ENCODE measurements at regions not wholly inside any gene's neighbourhood (a gene's known extent, or its start where the extent isn't known, plus 50 kb on each side); places are given as distances from the start of the nearest gene placed in this dataset.

DNA sequence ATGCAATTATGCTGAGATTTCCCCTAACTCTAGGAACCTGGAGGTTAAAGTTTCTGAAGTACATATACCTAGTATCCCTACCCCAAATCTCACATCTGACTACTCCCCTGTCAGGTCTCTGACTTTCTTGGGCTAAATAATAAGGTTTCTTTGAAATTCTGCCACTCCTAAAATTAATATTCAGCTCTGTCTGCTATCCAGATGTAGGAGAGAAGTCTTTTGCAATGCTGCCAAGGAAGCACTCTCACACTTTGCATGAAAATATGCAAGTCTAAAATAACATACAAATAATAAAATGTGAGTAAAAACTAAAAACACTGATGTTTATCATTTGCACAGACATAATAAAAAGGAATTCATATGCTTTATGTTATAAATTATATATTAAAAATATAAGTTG lies 196.9 kb upstream of the LRFN5 start:
- TF ChIP-seq FOXP2 (optimal IDR thresholded peaks at IDR 0.05; ENCODE audit: borderline replicate concordance, extremely low read depth, extremely low read length, insufficient read depth) (no peak), SIN3A (IDR thresholded peaks at IDR 0.05; ENCODE audit: borderline replicate concordance, insufficient read depth, low read length) (no peak), POLR2AphosphoS5 (IDR thresholded peaks at IDR 0.05; ENCODE audit: low read depth, low read length) (no peak), TAF1 (IDR thresholded peaks at IDR 0.05; ENCODE audit: borderline replicate concordance, insufficient read depth, low read length) (no peak)
- TF ChIP-seq, protein P1, sequence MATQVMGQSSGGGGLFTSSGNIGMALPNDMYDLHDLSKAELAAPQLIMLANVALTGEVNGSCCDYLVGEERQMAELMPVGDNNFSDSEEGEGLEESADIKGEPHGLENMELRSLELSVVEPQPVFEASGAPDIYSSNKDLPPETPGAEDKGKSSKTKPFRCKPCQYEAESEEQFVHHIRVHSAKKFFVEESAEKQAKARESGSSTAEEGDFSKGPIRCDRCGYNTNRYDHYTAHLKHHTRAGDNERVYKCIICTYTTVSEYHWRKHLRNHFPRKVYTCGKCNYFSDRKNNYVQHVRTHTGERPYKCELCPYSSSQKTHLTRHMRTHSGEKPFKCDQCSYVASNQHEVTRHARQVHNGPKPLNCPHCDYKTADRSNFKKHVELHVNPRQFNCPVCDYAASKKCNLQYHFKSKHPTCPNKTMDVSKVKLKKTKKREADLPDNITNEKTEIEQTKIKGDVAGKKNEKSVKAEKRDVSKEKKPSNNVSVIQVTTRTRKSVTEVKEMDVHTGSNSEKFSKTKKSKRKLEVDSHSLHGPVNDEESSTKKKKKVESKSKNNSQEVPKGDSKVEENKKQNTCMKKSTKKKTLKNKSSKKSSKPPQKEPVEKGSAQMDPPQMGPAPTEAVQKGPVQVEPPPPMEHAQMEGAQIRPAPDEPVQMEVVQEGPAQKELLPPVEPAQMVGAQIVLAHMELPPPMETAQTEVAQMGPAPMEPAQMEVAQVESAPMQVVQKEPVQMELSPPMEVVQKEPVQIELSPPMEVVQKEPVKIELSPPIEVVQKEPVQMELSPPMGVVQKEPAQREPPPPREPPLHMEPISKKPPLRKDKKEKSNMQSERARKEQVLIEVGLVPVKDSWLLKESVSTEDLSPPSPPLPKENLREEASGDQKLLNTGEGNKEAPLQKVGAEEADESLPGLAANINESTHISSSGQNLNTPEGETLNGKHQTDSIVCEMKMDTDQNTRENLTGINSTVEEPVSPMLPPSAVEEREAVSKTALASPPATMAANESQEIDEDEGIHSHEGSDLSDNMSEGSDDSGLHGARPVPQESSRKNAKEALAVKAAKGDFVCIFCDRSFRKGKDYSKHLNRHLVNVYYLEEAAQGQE (IDR thresholded peaks at IDR 0.05; ENCODE audit: insufficient read depth in 1 of 2, low read depth in 2 of 2, low read length in 2 of 2): no peak

DNA sequence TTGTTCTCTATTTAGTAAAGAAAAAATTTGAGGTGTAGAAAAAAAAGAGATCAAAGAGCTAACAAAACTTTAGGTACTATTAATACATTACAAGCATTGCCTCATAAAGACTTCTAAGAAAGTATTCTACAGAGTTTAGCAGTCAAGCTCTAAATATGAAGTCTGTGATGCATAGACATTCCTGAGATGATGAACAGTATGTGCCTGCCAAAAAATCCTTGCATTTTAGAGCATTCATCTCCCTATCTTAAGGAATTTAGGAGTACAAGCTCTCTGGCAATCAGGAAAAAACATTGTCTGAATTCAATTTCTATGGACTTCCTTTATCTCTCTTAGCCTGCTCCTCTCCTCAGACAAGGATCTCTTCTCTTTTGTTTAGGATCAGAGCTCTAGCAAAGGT lies 202.6 kb upstream of the LRFN5 start:
- no peak for TF ChIP-seq POLR2AphosphoS5 (IDR thresholded peaks at IDR 0.05; ENCODE audit: low read depth, low read length)

DNA sequence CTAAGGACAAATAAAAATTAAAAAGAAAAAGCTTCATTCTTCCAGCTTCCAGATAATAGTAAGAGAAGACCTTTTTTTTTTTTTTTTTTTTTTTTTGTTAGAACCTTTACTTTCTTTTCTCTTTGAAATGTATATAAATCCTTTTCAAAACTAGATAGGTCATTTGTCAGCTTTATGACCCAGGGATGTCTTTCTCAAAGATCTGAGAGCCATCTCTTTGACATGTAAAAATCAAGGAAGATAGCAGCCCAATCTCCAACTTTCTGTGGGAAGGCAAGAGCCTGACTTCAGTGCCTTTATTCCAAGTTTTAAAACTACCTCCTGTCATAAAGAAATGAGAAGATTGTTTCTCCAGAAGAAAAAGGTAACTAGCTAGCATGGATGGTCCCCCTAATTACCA lies 203.3 kb upstream of the LRFN5 start:
- no peak for TF ChIP-seq SIN3A (IDR thresholded peaks at IDR 0.05; ENCODE audit: borderline replicate concordance, insufficient read depth, low read length)
- TF ChIP-seq POLR2AphosphoS5 (IDR thresholded peaks at IDR 0.05; ENCODE audit: low read depth, low read length): no peak
- no peak for TF ChIP-seq FOXP2 (optimal IDR thresholded peaks at IDR 0.05; ENCODE audit: borderline replicate concordance, extremely low read depth, extremely low read length, insufficient read depth)
- TF ChIP-seq TAF1 (IDR thresholded peaks at IDR 0.05; ENCODE audit: borderline replicate concordance, insufficient read depth, low read length): no peak
- TF ChIP-seq, protein P1 (IDR thresholded peaks at IDR 0.05; ENCODE audit: insufficient read depth in 1 of 2, low read depth in 2 of 2, low read length in 2 of 2): no peak

DNA sequence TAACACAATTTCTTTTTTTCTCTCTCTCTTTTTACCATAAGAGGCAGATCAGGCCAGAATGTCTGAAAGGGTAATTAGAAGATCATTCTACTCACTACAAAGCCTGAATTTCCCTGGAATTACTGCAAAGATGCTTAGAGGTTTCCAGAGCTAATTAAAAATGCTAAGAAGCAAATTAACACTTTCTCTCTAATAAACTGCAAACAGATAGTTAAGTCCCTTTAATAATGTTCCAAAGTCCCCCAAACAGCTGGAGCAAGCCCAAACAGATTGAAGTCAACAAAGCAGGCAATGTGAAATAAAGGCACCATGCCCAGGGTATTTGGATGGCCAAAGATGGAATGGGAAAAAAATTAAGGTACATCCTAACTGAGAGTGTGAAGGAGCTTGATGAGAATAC lies 208.8 kb upstream of the LRFN5 start:
- TF ChIP-seq SIN3A (IDR thresholded peaks at IDR 0.05; ENCODE audit: borderline replicate concordance, insufficient read depth, low read length) (no peak), FOXP2 (optimal IDR thresholded peaks at IDR 0.05; ENCODE audit: borderline replicate concordance, extremely low read depth, extremely low read length, insufficient read depth) (no peak), TAF1 (IDR thresholded peaks at IDR 0.05; ENCODE audit: borderline replicate concordance, insufficient read depth, low read length) (no peak), POLR2AphosphoS5 (IDR thresholded peaks at IDR 0.05; ENCODE audit: low read depth, low read length) (no peak)
- TF ChIP-seq, protein P1 (IDR thresholded peaks at IDR 0.05; ENCODE audit: insufficient read depth in 1 of 2, low read depth in 2 of 2, low read length in 2 of 2): no peak

DNA sequence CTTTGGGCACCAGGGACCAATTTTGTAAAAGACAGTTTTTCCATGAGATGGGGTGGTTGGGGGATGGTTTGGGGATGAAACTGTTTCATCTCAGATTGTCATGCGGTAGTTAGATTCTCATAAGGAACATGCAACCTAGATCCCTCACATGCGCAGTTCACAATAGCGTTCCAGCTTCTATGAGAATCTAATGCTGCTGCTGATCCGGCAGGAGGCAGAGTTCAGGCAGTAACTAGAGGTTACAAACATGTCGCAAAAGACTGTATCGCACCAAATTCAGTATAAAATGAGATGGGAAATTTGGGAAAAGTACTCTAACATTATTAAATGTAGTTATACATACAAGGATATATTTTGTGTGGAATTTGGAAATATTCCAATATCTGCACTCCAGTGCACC lies 213.2 kb upstream of the LRFN5 start:
- TF ChIP-seq, protein P1 (IDR thresholded peaks at IDR 0.05; ENCODE audit: insufficient read depth in 1 of 2, low read depth in 2 of 2, low read length in 2 of 2): no peak

Data from PFSK-1 (cell line).